Osteoblast (primary cell): ENCODE measurements at regions not wholly inside any gene's neighbourhood (a gene's known extent, or its start where the extent isn't known, plus 50 kb on each side); places are given as distances from the start of the nearest gene placed in this dataset.

Experiments used
- DNase-seq: peaks from one replicate; pipeline ENCODE4 v3.0.0; 2011; ENCODE audit warnings: low spot score, mixed read lengths; ENCODE audit not compliant: insufficient read length; ENCODE audit errors: missing footprints
- H2AFZ ChIP-seq: 2 replicates; pipeline ENCODE4 v1.6.0; 2011; ENCODE audit warnings: mild to moderate bottlenecking, low read length
- H3K27ac ChIP-seq: 2 replicates; pipeline ENCODE4 v1.5.1; 2011; ENCODE audit warnings: mild to moderate bottlenecking, low read depth, low read length, moderate library complexity
- H3K27me3 ChIP-seq: 2 replicates; pipeline ENCODE4 v1.6.0; 2012; ENCODE audit warnings: mild to moderate bottlenecking, control low read depth, inconsistent platforms, low read length, moderate library complexity; ENCODE audit not compliant: insufficient read depth
- H3K36me3 ChIP-seq: 2 replicates; pipeline ENCODE4 v1.5.1; 2011; ENCODE audit warnings: mild to moderate bottlenecking, low read length, control low read depth, moderate library complexity; ENCODE audit not compliant: insufficient read depth
- H3K4me1 ChIP-seq: 2 replicates; pipeline ENCODE4 v1.5.1; 2011; ENCODE audit warnings: mild to moderate bottlenecking, low read length, control low read depth, moderate library complexity; ENCODE audit not compliant: insufficient read depth
- H3K4me2 ChIP-seq: 2 replicates; pipeline ENCODE4 v1.6.0; 2011; ENCODE audit warnings: mild to moderate bottlenecking, low read length; ENCODE audit not compliant: insufficient read depth
- H3K4me3 ChIP-seq: fragments of 200-600 bp; sonication (generic); 3 replicates; pipeline ENCODE4 v1.5.1; 2012; ENCODE audit warnings: mild to moderate bottlenecking, low read length, inconsistent platforms; ENCODE audit not compliant: insufficient read depth
- H3K79me2 ChIP-seq: 2 replicates; pipeline ENCODE4 v1.6.0; 2012; ENCODE audit warnings: mild to moderate bottlenecking, low read length, control low read depth, inconsistent platforms; ENCODE audit not compliant: insufficient read depth
- H3K9me3 ChIP-seq: 2 replicates; pipeline ENCODE4 v1.5.1; 2011; ENCODE audit warnings: low read depth, low read length, control low read depth
- H4K20me1 ChIP-seq: 2 replicates; pipeline ENCODE4 v1.6.0; 2012; ENCODE audit warnings: mild to moderate bottlenecking, low read length, control low read depth; ENCODE audit not compliant: insufficient read depth
- TF ChIP-seq, protein P1 (sequence below): IDR thresholded peaks from 2 replicates; pipeline ENCODE4 v1.5.1; 2011; ENCODE audit warnings: mild to moderate bottlenecking, low read depth, low read length, moderate library complexity; ENCODE audit errors: extremely low read depth

DNA sequence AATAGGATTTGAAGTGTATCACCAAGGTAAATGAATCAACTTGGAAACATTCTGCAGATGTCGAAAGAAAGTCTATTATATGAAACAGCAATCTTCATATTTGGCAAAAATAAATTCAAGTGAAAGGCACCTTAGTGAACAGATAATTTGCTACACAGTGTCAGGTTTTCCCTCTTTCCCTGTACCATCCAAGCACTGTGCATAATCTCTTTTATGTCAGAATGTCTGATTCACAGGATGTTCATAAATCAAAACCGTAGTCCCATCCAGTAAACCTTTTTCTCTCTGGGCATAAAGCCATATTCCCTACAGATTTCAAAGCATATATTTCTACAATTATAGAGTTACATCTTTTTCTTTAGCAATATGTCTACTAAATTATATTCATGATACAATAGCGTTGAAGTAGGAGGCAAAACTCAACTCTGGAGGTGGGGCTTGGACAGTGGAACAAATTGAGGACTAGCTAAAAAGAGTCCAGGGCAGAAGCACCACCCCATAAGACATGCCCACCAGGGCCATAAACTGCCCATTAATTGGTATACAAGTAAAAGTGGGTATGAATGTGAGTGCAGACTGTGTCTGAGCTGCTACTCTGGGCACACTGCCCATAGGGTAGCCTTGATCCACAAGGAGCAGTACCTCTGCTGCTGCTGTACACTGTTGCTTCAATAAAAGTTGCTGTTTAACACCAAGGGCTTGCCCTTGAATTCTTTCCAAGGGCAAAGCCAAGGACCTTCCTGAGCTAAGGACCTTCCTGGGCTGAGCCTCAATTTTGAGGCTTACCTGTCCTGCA lies 72.1 kb upstream of the MYCBP2 start:
- no peak overlapping the region for H2AFZ ChIP-seq
- no peaks in the 10 kb centered on the region for H3K36me3 ChIP-seq
- no peak overlapping the region for H3K4me3 ChIP-seq
- DNase-seq = no peak
- no peaks in the 10 kb centered on the region for H3K27me3 ChIP-seq
- no peak overlapping the region for H3K27ac ChIP-seq
- no peaks in the 10 kb centered on the region for H3K79me2 ChIP-seq
- H3K9me3 ChIP-seq = no peaks in the 10 kb centered on the region
- H3K4me2 ChIP-seq = no peak overlapping the region
- no peaks in the 10 kb centered on the region for H4K20me1 ChIP-seq
- peaks cover 14% of the 10 kb centered on the region for H3K4me1 ChIP-seq
- TF ChIP-seq, protein P1, sequence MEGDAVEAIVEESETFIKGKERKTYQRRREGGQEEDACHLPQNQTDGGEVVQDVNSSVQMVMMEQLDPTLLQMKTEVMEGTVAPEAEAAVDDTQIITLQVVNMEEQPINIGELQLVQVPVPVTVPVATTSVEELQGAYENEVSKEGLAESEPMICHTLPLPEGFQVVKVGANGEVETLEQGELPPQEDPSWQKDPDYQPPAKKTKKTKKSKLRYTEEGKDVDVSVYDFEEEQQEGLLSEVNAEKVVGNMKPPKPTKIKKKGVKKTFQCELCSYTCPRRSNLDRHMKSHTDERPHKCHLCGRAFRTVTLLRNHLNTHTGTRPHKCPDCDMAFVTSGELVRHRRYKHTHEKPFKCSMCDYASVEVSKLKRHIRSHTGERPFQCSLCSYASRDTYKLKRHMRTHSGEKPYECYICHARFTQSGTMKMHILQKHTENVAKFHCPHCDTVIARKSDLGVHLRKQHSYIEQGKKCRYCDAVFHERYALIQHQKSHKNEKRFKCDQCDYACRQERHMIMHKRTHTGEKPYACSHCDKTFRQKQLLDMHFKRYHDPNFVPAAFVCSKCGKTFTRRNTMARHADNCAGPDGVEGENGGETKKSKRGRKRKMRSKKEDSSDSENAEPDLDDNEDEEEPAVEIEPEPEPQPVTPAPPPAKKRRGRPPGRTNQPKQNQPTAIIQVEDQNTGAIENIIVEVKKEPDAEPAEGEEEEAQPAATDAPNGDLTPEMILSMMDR = no peak

DNA sequence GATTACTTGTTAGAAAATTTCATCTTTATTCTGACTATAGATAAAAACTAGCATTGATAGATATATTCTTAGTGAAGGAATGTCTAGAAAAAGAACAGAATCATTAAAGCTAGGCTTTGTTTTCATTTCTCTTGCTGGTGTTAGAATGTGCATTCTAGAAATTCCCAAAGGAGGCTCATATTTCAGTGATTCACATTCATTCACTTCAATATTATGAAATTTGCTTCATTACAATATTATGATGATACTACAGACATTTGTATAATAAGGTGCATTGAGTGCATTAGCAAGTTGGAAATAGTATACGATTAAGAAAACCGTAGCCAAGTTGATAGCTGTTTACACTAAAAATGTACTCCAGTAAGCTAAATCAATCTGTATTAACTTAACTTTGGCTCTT lies 70.7 kb upstream of the MYCBP2 start:
- Histone ChIP-seq H4K20me1 (no peaks in the 10 kb centered on the region), H3K4me1 (peaks cover 14% of the 10 kb centered on the region), H3K9me3 (no peaks in the 10 kb centered on the region), H3K27me3 (no peaks in the 10 kb centered on the region), H2AFZ (no peak overlapping the region), H3K79me2 (no peaks in the 10 kb centered on the region), H3K4me3 (no peak overlapping the region), H3K4me2 (peak overlapping the region; percentile 34), H3K36me3 (no peaks in the 10 kb centered on the region), H3K27ac (no peak overlapping the region)
- TF ChIP-seq, protein P1 = no peak
- no peak for DNase-seq

DNA sequence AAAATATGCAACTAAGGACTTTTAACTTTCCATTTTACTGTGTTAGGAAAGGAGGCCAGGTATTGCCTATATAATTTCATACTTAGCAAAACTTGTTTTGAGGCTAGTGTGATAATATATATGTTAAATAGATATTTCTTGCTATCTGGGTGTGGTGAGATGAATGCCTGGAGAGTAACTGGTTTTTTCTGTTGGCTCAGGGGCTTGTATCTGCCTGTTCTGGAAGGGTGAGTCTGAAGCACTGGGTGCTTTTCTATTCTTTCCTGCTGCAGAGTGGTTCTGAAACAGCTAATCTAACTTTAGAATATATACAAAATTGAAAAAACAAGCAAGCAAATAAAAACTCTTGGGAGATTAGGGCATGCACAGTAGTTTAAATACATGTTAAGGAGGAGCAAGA lies 64.6 kb upstream of the MYCBP2 start:
- Histone ChIP-seq H3K4me2 (no peak overlapping the region), H3K79me2 (no peaks in the 10 kb centered on the region), H3K36me3 (no peaks in the 10 kb centered on the region), H3K4me1 (peaks cover 26% of the 10 kb centered on the region), H3K9me3 (no peaks in the 10 kb centered on the region), H2AFZ (no peak overlapping the region), H3K27ac (no peak overlapping the region), H3K27me3 (no peaks in the 10 kb centered on the region), H4K20me1 (no peaks in the 10 kb centered on the region), H3K4me3 (no peak overlapping the region)
- no peak for DNase-seq
- TF ChIP-seq, protein P1 = no peak

DNA sequence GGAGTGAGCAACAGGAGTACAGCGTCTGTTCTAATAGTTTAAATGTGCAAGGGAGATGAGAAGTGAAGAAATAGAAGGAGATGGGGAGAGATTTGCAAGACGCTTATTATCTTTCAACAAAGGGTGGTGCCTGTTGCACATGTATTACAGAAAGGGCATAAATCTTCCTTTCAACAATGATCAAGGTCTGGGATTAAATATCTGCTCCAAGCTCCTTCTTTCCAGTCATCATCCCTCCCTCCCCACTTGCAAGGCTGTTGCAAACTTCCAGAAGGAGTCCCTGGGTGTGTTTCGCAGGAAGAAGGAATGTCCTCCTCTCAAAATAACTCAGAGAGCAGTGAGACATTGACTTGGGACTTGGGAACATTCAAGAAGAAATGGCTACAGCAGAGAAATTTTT lies 63.5 kb upstream of the MYCBP2 start:
- no peak overlapping the region for H3K4me2 ChIP-seq

More for the DNA sequence above, 63.5 kb upstream of the MYCBP2 start:
- H3K9me3 ChIP-seq = no peaks in the 10 kb centered on the region
- H3K27me3 ChIP-seq = no peaks in the 10 kb centered on the region
- H3K27ac ChIP-seq = no peak overlapping the region
- H3K4me1 ChIP-seq = peaks cover 35% of the 10 kb centered on the region
- no peak overlapping the region for H2AFZ ChIP-seq
- TF ChIP-seq, protein P1 = no peak
- no peaks in the 10 kb centered on the region for H3K36me3 ChIP-seq
- no peak overlapping the region for H3K4me3 ChIP-seq
- DNase-seq = no peak
- H3K79me2 ChIP-seq = no peaks in the 10 kb centered on the region
- no peaks in the 10 kb centered on the region for H4K20me1 ChIP-seq
